Activated naive CD4-positive, alpha-beta T cell treated with anti-CD3 and anti-CD28 coated beads, Interleukin-2, amount 50 U/mL, for 72 hours (primary cell): ENCODE measurements at regions not wholly inside any gene's neighbourhood (a gene's known extent, or its start where the extent isn't known, plus 50 kb on each side); places are given as distances from the start of the nearest gene placed in this dataset.
A peak's percentile ranks its signal among the peaks of the same experiment; 100 is the strongest.
"Not testable (repeated sequence)": the region's sequence is repeated elsewhere in the genome, so short reads cannot be mapped to it uniquely, and the experiment has no call there.

Experiments
- ATAC-seq, 2 donors: fragments of 150-1000 bp; cut with Tn5 transposase; 2 replicates each; pipeline ENCODE4 v1.10.0; 2021; ENCODE audit warnings: mild to moderate bottlenecking in 2 of 2, moderate library complexity in 2 of 2
- DNase-seq, 2 donors: peaks; one replicate each; pipeline ENCODE4 v3.0.0; 2021 to 2022; ENCODE audit warnings: low spot score in 2 of 2
- H3K27ac Mint-ChIP-seq, 2 donors: one replicate each; pipeline ENCODE4 v1.8.0; 2022; ENCODE audit warnings: mild to moderate bottlenecking in 2 of 2, mixed read lengths in 2 of 2
- H3K36me3 Mint-ChIP-seq, 2 donors: one replicate each; pipeline ENCODE4 v1.8.0; 2022; ENCODE audit warnings: mixed read lengths in 2 of 2
- H3K9me3 Mint-ChIP-seq, 2 donors: one replicate each; pipeline ENCODE4 v1.8.0; 2022; ENCODE audit warnings: mixed read lengths in 2 of 2

GRCh38 chr9:63774369-63775091, 1510.5 kb downstream of the FOXD4L5 start:
- H3K9me3 Mint-ChIP-seq, ATAC-seq, H3K36me3 Mint-ChIP-seq, DNase-seq, H3K27ac Mint-ChIP-seq: not testable (repeated sequence)

GRCh38 chr9:63762230-63762629, 1522.8 kb downstream of the FOXD4L5 start:
- not testable (repeated sequence) for DNase-seq, H3K36me3 Mint-ChIP-seq, H3K9me3 Mint-ChIP-seq, ATAC-seq, H3K27ac Mint-ChIP-seq

GRCh38 chr9:63729021-63729420, 1556.0 kb downstream of the FOXD4L5 start:
- H3K27ac Mint-ChIP-seq, H3K36me3 Mint-ChIP-seq, H3K9me3 Mint-ChIP-seq, DNase-seq, ATAC-seq: not testable (repeated sequence)

- Mint-ChIP-seq H3K9me3 (peaks cover 0 to 4% of the 10 kb centered on the region in 2 donors), H3K27ac (no peak overlapping the region), H3K36me3 (no peaks in the 10 kb centered on the region)
- no peak for DNase-seq
- ATAC-seq: no peak
Measured at GRCh38 chr9:63728287-63728686, 1556.7 kb downstream of the FOXD4L5 start.

GRCh38 chr9:63708285-63708684, 1576.7 kb downstream of the FOXD4L5 start:
- not testable (repeated sequence) for DNase-seq, H3K9me3 Mint-ChIP-seq, ATAC-seq, H3K27ac Mint-ChIP-seq
- peaks cover 0 to 10% of the 10 kb centered on the region in 2 donors for H3K36me3 Mint-ChIP-seq

GRCh38 chr9:63704456-63704855, 1580.6 kb downstream of the FOXD4L5 start:
- H3K27ac Mint-ChIP-seq, ATAC-seq, DNase-seq: not testable (repeated sequence)
- Mint-ChIP-seq H3K9me3 (peaks cover 0 to 14% of the 10 kb centered on the region in 2 donors), H3K36me3 (peaks cover 0 to 21% of the 10 kb centered on the region in 2 donors)

- peak in 1 of 2 donors; percentile 36 for DNase-seq
- Mint-ChIP-seq H3K36me3 (peaks cover 0 to 21% of the 10 kb centered on the region in 2 donors), H3K9me3 (peaks cover 0 to 14% of the 10 kb centered on the region in 2 donors)
- not testable (repeated sequence) for ATAC-seq, H3K27ac Mint-ChIP-seq
Measured at GRCh38 chr9:63703670-63704069, 1581.3 kb downstream of the FOXD4L5 start.

- peaks cover 0 to 14% of the 10 kb centered on the region in 2 donors for H3K9me3 Mint-ChIP-seq
- H3K36me3 Mint-ChIP-seq: peaks cover 0 to 21% of the 10 kb centered on the region in 2 donors
- ATAC-seq, H3K27ac Mint-ChIP-seq, DNase-seq: not testable (repeated sequence)
Measured at GRCh38 chr9:63703138-63703665, 1581.8 kb downstream of the FOXD4L5 start.
